ENCODE measurements at regions not wholly inside any gene's neighbourhood (a gene's known extent, or its start where the extent isn't known, plus 50 kb on each side); places are given as distances from the start of the nearest gene placed in this dataset.

DNA sequence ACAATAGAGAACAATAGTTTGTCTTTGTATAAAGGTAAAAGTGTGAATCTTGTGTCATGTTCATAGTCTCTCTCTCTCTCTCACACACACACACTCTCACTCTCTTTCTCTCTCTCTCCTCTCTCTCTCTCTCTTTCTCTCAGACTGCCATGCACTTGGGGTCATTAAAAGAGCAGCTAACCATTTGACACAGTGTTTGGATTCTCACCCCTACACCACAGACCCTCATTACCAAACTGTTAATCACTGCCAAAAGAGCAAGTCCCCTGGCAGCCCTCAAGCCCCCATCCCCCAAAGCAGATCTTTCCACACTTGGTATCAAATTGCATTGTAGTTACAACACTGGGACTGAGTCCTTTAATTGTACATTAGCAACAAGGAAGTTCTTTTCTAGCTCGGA lies 305.8 kb upstream of the RSPO3 start:
- no peak overlapping the region for H3K4me3 ChIP-seq (replicated peaks; ENCODE audit: low read depth, low read length)
- no peak for DNase-seq (ENCODE audit: extremely low read depth, low read depth)
- TF ChIP-seq, protein P1, sequence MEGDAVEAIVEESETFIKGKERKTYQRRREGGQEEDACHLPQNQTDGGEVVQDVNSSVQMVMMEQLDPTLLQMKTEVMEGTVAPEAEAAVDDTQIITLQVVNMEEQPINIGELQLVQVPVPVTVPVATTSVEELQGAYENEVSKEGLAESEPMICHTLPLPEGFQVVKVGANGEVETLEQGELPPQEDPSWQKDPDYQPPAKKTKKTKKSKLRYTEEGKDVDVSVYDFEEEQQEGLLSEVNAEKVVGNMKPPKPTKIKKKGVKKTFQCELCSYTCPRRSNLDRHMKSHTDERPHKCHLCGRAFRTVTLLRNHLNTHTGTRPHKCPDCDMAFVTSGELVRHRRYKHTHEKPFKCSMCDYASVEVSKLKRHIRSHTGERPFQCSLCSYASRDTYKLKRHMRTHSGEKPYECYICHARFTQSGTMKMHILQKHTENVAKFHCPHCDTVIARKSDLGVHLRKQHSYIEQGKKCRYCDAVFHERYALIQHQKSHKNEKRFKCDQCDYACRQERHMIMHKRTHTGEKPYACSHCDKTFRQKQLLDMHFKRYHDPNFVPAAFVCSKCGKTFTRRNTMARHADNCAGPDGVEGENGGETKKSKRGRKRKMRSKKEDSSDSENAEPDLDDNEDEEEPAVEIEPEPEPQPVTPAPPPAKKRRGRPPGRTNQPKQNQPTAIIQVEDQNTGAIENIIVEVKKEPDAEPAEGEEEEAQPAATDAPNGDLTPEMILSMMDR (IDR thresholded peaks at IDR 0.05; ENCODE audit: low read depth, low read length, missing control alignments) = no peak

DNA sequence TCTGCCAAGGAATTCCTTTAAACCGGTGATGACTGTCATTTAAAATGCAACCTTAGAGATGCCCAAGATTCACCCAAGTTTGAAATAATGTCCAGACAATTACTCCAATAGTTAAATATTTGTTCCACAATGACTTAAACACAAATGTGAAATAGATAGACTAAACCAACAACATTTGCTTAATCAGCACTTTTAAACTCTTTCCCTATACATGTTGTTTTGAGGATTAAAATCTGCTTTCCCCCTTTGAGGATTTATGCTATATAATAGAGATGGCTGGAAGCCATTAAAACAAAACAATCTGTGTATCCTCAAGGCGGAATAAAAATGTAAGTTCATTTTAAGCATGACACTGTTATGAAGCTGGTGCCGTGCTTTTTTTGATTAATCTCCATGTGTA lies 297.8 kb upstream of the RSPO3 start:
- no peak for DNase-seq (ENCODE audit: extremely low read depth, low read depth)
- TF ChIP-seq, protein P1 (IDR thresholded peaks at IDR 0.05; ENCODE audit: low read depth, low read length, missing control alignments) = no peak
- H3K4me3 ChIP-seq (replicated peaks; ENCODE audit: low read depth, low read length) = no peak overlapping the region

DNA sequence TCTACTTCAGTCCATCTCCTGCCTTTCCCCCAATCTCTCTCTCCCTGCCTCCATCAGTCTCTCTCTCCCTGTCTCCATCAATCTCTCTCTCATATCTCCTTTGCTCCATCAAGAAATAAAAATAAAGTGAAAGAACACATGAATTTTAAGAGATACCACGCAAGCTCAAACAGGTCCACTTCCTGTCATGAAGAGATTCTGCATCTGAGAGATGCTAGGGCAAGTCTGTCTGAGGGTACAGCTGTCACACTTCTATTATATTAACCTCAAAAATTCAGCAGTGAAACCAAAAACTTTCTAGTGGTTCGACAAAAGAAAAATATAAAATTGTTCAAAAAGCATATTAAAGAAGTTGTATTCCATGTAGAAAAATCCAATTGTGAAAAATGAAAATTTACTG lies 296.8 kb upstream of the RSPO3 start:
- DNase-seq (ENCODE audit: extremely low read depth, low read depth) = no peak
- TF ChIP-seq, protein P1 (IDR thresholded peaks at IDR 0.05; ENCODE audit: low read depth, low read length, missing control alignments) = no peak
- no peak overlapping the region for H3K4me3 ChIP-seq (replicated peaks; ENCODE audit: low read depth, low read length)

DNA sequence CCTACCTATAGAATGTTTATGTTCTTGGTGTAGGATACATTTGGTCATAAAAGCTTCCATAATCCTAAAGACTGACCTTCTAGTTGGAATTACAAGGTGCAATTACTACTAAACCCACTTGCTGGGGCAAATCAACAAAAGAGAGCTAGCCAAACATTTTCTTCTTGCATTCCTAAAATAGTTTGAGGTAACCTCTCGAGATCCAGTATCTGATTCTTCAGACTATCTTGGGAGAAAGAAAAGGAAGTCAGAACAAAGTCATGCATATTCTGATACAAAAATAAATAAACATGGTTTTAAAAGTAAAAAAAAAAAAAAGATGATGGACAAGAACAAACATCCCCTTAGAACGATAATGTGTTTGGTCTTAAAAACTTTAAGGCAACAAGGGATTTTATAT lies 294.2 kb upstream of the RSPO3 start:
- DNase-seq (ENCODE audit: extremely low read depth, low read depth) = no peak
- H3K4me3 ChIP-seq (replicated peaks; ENCODE audit: low read depth, low read length) = no peak overlapping the region
- TF ChIP-seq, protein P1 (IDR thresholded peaks at IDR 0.05; ENCODE audit: low read depth, low read length, missing control alignments) = no peak

DNA sequence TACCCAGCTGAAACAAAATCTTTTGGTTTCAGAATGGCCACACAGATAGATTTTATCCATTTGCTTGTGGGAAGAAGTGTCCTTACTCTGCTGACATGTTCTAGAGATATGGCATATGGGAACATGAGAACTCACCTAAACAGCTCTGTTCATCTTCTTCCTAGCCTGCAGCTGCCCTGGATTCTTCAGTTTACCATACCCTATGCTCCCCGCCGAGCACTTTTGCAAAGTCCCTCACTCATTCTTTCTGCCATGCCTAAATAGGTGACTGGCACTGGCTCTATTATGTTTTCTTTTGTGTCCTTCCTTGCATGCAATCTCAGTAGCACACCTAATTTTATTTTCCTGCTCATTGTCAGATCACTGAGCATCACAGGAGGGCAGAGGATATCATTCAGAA lies 293.7 kb upstream of the RSPO3 start:
- DNase-seq (ENCODE audit: extremely low read depth, low read depth) = no peak
- TF ChIP-seq, protein P1 (IDR thresholded peaks at IDR 0.05; ENCODE audit: low read depth, low read length, missing control alignments) = no peak
- H3K4me3 ChIP-seq (replicated peaks; ENCODE audit: low read depth, low read length) = no peak overlapping the region

DNA sequence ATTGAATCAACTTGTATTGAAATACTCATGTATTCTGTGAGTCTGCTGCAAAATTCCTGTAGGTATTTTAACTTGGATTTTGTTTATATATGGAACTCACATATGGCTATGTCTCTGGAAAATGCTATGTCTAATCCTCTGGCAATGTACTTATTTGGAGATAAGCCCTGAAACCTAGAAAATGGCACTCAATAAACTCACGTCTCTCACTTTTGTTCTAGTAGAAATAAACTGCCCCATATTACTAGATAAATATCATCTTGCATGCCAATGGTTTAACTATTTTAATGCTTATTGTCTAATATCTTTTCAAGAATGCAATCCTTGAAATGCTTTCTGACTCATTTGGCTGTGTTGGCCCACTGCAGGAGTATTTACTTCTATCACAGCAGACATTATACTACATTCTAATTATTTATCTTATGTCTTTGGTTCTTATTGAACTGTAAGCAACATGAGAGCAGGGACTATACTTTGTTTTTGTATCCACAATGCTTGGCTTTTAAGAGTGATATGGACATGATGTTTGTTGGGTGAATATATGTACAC lies 292.2 kb upstream of the RSPO3 start:
- TF ChIP-seq, protein P1 (IDR thresholded peaks at IDR 0.05; ENCODE audit: low read depth, low read length, missing control alignments) = no peak
- no peak for DNase-seq (ENCODE audit: extremely low read depth, low read depth)

DNA sequence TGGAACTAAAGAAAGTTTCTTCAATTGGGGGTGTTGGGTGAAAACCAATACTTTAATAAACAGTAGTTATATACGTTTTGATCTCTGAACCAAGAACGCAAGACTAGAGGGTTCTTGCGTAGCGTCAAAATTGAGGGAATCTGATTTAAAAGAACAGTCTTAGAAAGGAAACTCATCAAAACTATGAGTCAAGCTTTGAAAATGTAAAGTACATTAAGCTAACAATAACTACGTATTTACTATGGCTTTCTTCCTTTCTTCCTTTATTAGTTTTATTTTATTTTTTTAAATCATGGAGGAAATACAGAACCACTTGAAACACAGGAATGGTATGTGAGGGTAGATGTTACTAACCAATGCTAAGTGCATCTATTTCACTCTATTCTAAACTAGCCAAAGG lies 287.0 kb upstream of the RSPO3 start:
- no peak for DNase-seq (ENCODE audit: extremely low read depth, low read depth)
- TF ChIP-seq, protein P1 (IDR thresholded peaks at IDR 0.05; ENCODE audit: low read depth, low read length, missing control alignments) = no peak
- H3K4me3 ChIP-seq (replicated peaks; ENCODE audit: low read depth, low read length) = no peak overlapping the region

More for the DNA sequence above, 292.2 kb upstream of the RSPO3 start:
- H3K4me3 ChIP-seq (replicated peaks; ENCODE audit: low read depth, low read length) = no peak overlapping the region
